ENCODE measurements at regions not wholly inside any gene's neighbourhood (a gene's known extent, or its start where the extent isn't known, plus 50 kb on each side); places are given as distances from the start of the nearest gene placed in this dataset.

GRCh38 chr6:48553467-48554189, 442.6 kb upstream of the PTCHD4 start:
- TF ChIP-seq CTCF (IDR thresholded peaks at IDR 0.05; ENCODE audit: low read length), result no peak
- TF ChIP-seq EZH2 (IDR thresholded peaks at IDR 0.05; ENCODE audit: borderline replicate concordance, low read length), result no peak

All from OCI-LY1 (cell line).